Spleen (tissue), 11 donors: ENCODE measurements at regions not wholly inside any gene's neighbourhood (a gene's known extent, or its start where the extent isn't known, plus 50 kb on each side); places are given as distances from the start of the nearest gene placed in this dataset.

Source experiments
- DNase-seq: peaks from one replicate; pipeline ENCODE4 v3.0.0-alpha.2; 2020
- H3K27ac ChIP-seq, 8 donors: fragments of 200-600 bp; sonication (generic) in 7 of 8; 1 replicate in 4 of 8; 2 replicates in 4 of 8; pipeline versions ENCODE4 v1.5.0 to v1.8.0; 2016 to 2021; ENCODE audit warnings: inconsistent platforms in 4 of 8, mild to moderate bottlenecking in 4 of 8, moderate library complexity in 1 of 8
- H3K27me3 ChIP-seq, 7 donors: fragments of 200-600 bp; sonication (generic) in 6 of 7; replicated peaks in 1 of 7; 1 replicate in 4 of 7; 2 replicates in 3 of 7; pipeline versions ENCODE4 v1.5.0 to v1.8.0; 2016 to 2021; ENCODE audit warnings: inconsistent platforms in 3 of 7, mild to moderate bottlenecking in 1 of 7
- H3K36me3 ChIP-seq, 6 donors: fragments of 200-600 bp; sonication (generic) in 5 of 6; 1 replicate in 4 of 6; 2 replicates in 2 of 6; pipeline versions ENCODE4 v1.5.0 to v1.8.0; 2016 to 2021; ENCODE audit warnings: inconsistent platforms in 2 of 6
- H3K4me1 ChIP-seq, 6 donors: fragments of 200-600 bp; sonication (generic) in 5 of 6; 1 replicate in 3 of 6; 2 replicates in 3 of 6; pipeline versions ENCODE4 v1.5.0 to v1.8.0; 2016 to 2021; ENCODE audit warnings: inconsistent platforms in 3 of 6
- H3K4me3 ChIP-seq, 8 donors: fragments of 200-600 bp; sonication (generic) in 7 of 8; 1 replicate in 4 of 8; 2 replicates in 4 of 8; pipeline versions ENCODE4 v1.5.0 to v1.8.0; 2016 to 2021; ENCODE audit warnings: inconsistent platforms in 4 of 8, mild to moderate bottlenecking in 4 of 8, moderate library complexity in 2 of 8
- H3K9me3 ChIP-seq, 8 donors: fragments of 200-600 bp; sonication (generic) in 7 of 8; 1 replicate in 4 of 8; 2 replicates in 4 of 8; pipeline versions ENCODE4 v1.5.0 to v1.8.0; 2016 to 2021; ENCODE audit warnings: inconsistent platforms in 4 of 8
- CTCF ChIP-seq, 11 experiments: fragments of 200-600 bp in 7 of 11; fragments of 450-650 bp in 4 of 11; sonication (generic) in 4 of 11; IDR thresholded peaks in 8 of 11; conservative IDR thresholded peaks in 3 of 11; 1 replicate in 7 of 11; 2 replicates in 4 of 11; pipeline versions ENCODE4 v1.4.0 to v1.8.0; 2016 to 2021; ENCODE audit warnings: antibody characterized with exemption in 11 of 11, inconsistent platforms in 4 of 11, mild to moderate bottlenecking in 1 of 11
- POLR2A ChIP-seq, 3 donors: fragments of 450-650 bp; IDR thresholded peaks; one replicate each; pipeline ENCODE4 v1.5.1; 2017; ENCODE audit warnings: antibody characterized with exemption in 3 of 3, mild to moderate bottlenecking in 1 of 3
- POLR2AphosphoS5 ChIP-seq, 3 donors: sonication (generic); formaldehyde crosslinking; IDR thresholded peaks; one replicate each; pipeline ENCODE4 v1.5.1; 2017; ENCODE audit warnings: antibody characterized with exemption in 3 of 3
- WGBS, 5 donors: extraction: QIAGEN DNeasy Blood & Tissue Kit in 3 of 5; methylation state at CpG; one replicate each; pipeline versions ENCODE4 v1.1.5 to v1.1.7; 2013 to 2018; 5-methylcytosine and 5-hydroxymethylcytosine counted together
- intact Hi-C: fragments of 100-400 bp; cut with DNase I; formaldehyde crosslinking; loops from one replicate; pipeline ENCODE4 v1.15.0; 2023; ENCODE audit warnings: low total_unique reads
- donor health status: healthy with polysubstance abuse.
- donor health status: DM: no; HTN: no; CAD: no; lungs with moderate emphysema.
- donor health status: DM: no; HTN: no; CAD: no.
- donor health status: Bipolar disorder and iron deficiency.
- donor health status: healthy.
- donor health status: DM: no; HTN: no; CAD: no.
- donor health status: DM: yes; HTN: yes; CAD: no.

GRCh38 chr2:120886534-120887319 lies 151.1 kb downstream of the GLI2 start:
- intact Hi-C loops = no loop called here
- Histone ChIP-seq H3K4me3 (no peak overlapping the region), H3K36me3 (no peaks in the 10 kb centered on the region), H3K27ac (no peak overlapping the region), H3K4me1 (no peaks in the 10 kb centered on the region), H3K27me3 (peaks cover 0 to 4% (median 0%) of the 10 kb centered on the region in 7 donors), H3K9me3 (no peaks in the 10 kb centered on the region)
- TF ChIP-seq POLR2AphosphoS5 (IDR thresholded peaks at IDR 0.05) (no peak), POLR2A (IDR thresholded peaks at IDR 0.05) (no peak)
- DNase-seq = no peak
- WGBS, 5 donors = 70 to 81% (median 76%) methylated on average over 15 to 18 of the region's 18 CpGs

- Histone ChIP-seq H3K36me3 (no peaks in the 10 kb centered on the region), H3K9me3 (no peaks in the 10 kb centered on the region), H3K4me1 (no peaks in the 10 kb centered on the region), H3K27ac (no peak overlapping the region), H3K4me3 (no peak overlapping the region), H3K27me3 (peaks cover 0 to 4% (median 0%) of the 10 kb centered on the region in 7 donors)
- TF ChIP-seq POLR2A (IDR thresholded peaks at IDR 0.05) (no peak), CTCF (IDR thresholded peaks at IDR 0.05 in 8 of 11, conservative IDR thresholded peaks at IDR 0.05 in 3 of 11) (no peak), POLR2AphosphoS5 (IDR thresholded peaks at IDR 0.05) (no peak)
- DNase-seq = no peak
- 86 to 93% (median 90%) methylated on average over 9 to 11 of the region's 11 CpGs for WGBS, 5 donors
- intact Hi-C loops = no loop called here
Observed at GRCh38 chr2:120887320-120887697, 151.6 kb downstream of the GLI2 start.

- 83 to 92% (median 88%) methylated on average over 13 to 14 of the region's 14 CpGs for WGBS, 5 donors
- intact Hi-C loops = no loop called here
Observed at GRCh38 chr2:120887741-120888231, 152.1 kb downstream of the GLI2 start.

GRCh38 chr2:120888851-120889250 lies 153.2 kb downstream of the GLI2 start:
- no peaks in the 10 kb centered on the region for H3K9me3 ChIP-seq
- 87 to 96% (median 92%) methylated on average over 10 of the region's 10 CpGs for WGBS, 5 donors
- H3K4me3 ChIP-seq = no peak overlapping the region
- H3K4me1 ChIP-seq = no peaks in the 10 kb centered on the region
- peaks cover 0 to 4% (median 0%) of the 10 kb centered on the region in 7 donors for H3K27me3 ChIP-seq
- intact Hi-C loops = no loop called here
- H3K36me3 ChIP-seq = no peaks in the 10 kb centered on the region
- no peak for TF ChIP-seq POLR2AphosphoS5 (IDR thresholded peaks at IDR 0.05)
- no peak for TF ChIP-seq POLR2A (IDR thresholded peaks at IDR 0.05)
- TF ChIP-seq CTCF (IDR thresholded peaks at IDR 0.05 in 8 of 11, conservative IDR thresholded peaks at IDR 0.05 in 3 of 11) = no peak
- no peak for DNase-seq
- no peak overlapping the region for H3K27ac ChIP-seq

More at GRCh38 chr2:120887741-120888231, 152.1 kb downstream of the GLI2 start:
- H3K27me3 ChIP-seq = peaks cover 0 to 4% (median 0%) of the 10 kb centered on the region in 7 donors
- no peak for DNase-seq
- no peaks in the 10 kb centered on the region for H3K4me1 ChIP-seq
- TF ChIP-seq CTCF (IDR thresholded peaks at IDR 0.05 in 8 of 11, conservative IDR thresholded peaks at IDR 0.05 in 3 of 11) = no peak
- TF ChIP-seq POLR2A (IDR thresholded peaks at IDR 0.05) = no peak
- H3K9me3 ChIP-seq = no peaks in the 10 kb centered on the region
- no peaks in the 10 kb centered on the region for H3K36me3 ChIP-seq
- no peak overlapping the region for H3K27ac ChIP-seq
- H3K4me3 ChIP-seq = no peak overlapping the region
